ENCODE measurements at regions not wholly inside any gene's neighbourhood (a gene's known extent, or its start where the extent isn't known, plus 50 kb on each side); places are given as distances from the start of the nearest gene placed in this dataset.

GRCh38 chr5:143732402-143732801 lies 79.6 kb upstream of the HMHB1 start:
- Histone ChIP-seq H3K4me1 (no peaks in the 10 kb centered on the region), H3K4me3 (no peak overlapping the region), H3K9ac (ENCODE audit: low read depth in 2 of 2, low read length in 2 of 2) (no peak overlapping the region), H3K27me3 (no peaks in the 10 kb centered on the region), H3K36me3 (no peaks in the 10 kb centered on the region), H3K27ac (no peak overlapping the region), H3K9me3 (no peaks in the 10 kb centered on the region)
- intact Hi-C loops (cut with DNase I) = no loop called here
- TF ChIP-seq CTCF (IDR thresholded peaks at IDR 0.05) = no peak
- DNase-seq = no peak

- no peak overlapping the region for H3K9ac ChIP-seq (ENCODE audit: low read depth in 2 of 2, low read length in 2 of 2)
- no peak for TF ChIP-seq CTCF (IDR thresholded peaks at IDR 0.05)
- no peaks in the 10 kb centered on the region for H3K4me1 ChIP-seq
- intact Hi-C loops (cut with DNase I) = no loop called here
- no peak overlapping the region for H3K4me3 ChIP-seq
- no peak overlapping the region for H3K27ac ChIP-seq
- no peaks in the 10 kb centered on the region for H3K9me3 ChIP-seq
- no peaks in the 10 kb centered on the region for H3K27me3 ChIP-seq
- no peaks in the 10 kb centered on the region for H3K36me3 ChIP-seq
- no peak for DNase-seq
These were observed 81.7 kb upstream of the HMHB1 start for GRCh38 chr5:143730112-143730801.

- no peak overlapping the region for H3K4me3 ChIP-seq
- H3K27ac ChIP-seq = no peak overlapping the region
- H3K36me3 ChIP-seq = no peaks in the 10 kb centered on the region
- no peaks in the 10 kb centered on the region for H3K4me1 ChIP-seq
- no peak for DNase-seq
- H3K27me3 ChIP-seq = no peaks in the 10 kb centered on the region
- intact Hi-C loops (cut with DNase I) = no loop called here
- H3K9me3 ChIP-seq = no peaks in the 10 kb centered on the region
- no peak overlapping the region for H3K9ac ChIP-seq (ENCODE audit: low read depth in 2 of 2, low read length in 2 of 2)
- TF ChIP-seq CTCF (IDR thresholded peaks at IDR 0.05) = no peak
These were observed 82.5 kb upstream of the HMHB1 start for GRCh38 chr5:143729334-143729946.

- no peak for TF ChIP-seq CTCF (IDR thresholded peaks at IDR 0.05)
- Histone ChIP-seq H3K4me1 (no peaks in the 10 kb centered on the region), H3K27me3 (no peaks in the 10 kb centered on the region), H3K9me3 (no peaks in the 10 kb centered on the region), H3K9ac (ENCODE audit: low read depth in 2 of 2, low read length in 2 of 2) (no peak overlapping the region), H3K27ac (no peak overlapping the region), H3K4me3 (no peak overlapping the region), H3K36me3 (no peaks in the 10 kb centered on the region)
- intact Hi-C loops (cut with DNase I) = no loop called here
- no peak for DNase-seq
These were observed 88.8 kb upstream of the HMHB1 start for GRCh38 chr5:143723159-143723558.

- no peak overlapping the region for H3K4me3 ChIP-seq
- no peaks in the 10 kb centered on the region for H3K9me3 ChIP-seq
- H3K27ac ChIP-seq = no peak overlapping the region
- no peaks in the 10 kb centered on the region for H3K36me3 ChIP-seq
- intact Hi-C loops (cut with DNase I) = no loop called here
- no peak overlapping the region for H3K9ac ChIP-seq (ENCODE audit: low read depth in 2 of 2, low read length in 2 of 2)
- no peak for DNase-seq
- no peak for TF ChIP-seq CTCF (IDR thresholded peaks at IDR 0.05)
- H3K4me1 ChIP-seq = no peaks in the 10 kb centered on the region
- H3K27me3 ChIP-seq = no peaks in the 10 kb centered on the region
These were observed 90.0 kb upstream of the HMHB1 start for GRCh38 chr5:143721925-143722324.

Data from colonic mucosa (tissue), 4 donors.